H1 (cell line): ENCODE measurements at regions not wholly inside any gene's neighbourhood (a gene's known extent, or its start where the extent isn't known, plus 50 kb on each side); places are given as distances from the start of the nearest gene placed in this dataset.

ENCODE experiments used
- TCF12 ChIP-seq: IDR thresholded peaks from 2 replicates; pipeline ENCODE4 v1.6.1; 2011; ENCODE audit warnings: low read depth, mild to moderate bottlenecking, low read length

DNA sequence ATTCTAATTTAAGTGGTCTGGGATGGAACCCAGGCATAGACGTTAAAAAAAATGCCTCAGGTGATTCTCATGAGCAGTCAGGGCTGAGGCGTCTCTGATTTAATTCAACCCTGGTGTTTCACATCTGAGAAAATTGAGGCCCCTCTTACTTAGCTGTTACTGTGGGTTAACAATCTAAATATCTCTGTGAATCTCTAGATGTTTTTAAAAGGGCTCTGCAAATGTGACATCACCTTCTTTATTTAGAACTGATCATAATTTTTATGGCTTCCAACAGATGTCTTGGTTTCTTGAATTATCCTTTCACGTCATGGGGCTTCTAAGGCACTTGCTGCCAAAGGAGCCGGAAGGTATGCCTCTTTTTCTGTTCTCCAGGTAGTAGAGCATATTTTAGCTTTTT lies 76.1 kb upstream of the LIN7C start (continued):
- TF ChIP-seq TCF12, result no peak
